Stomach smooth muscle (tissue), 2 donors: ENCODE measurements at regions not wholly inside any gene's neighbourhood (a gene's known extent, or its start where the extent isn't known, plus 50 kb on each side); places are given as distances from the start of the nearest gene placed in this dataset.
"Not testable (repeated sequence)": the region's sequence is repeated elsewhere in the genome, so short reads cannot be mapped to it uniquely, and the experiment has no call there.

Experiments
- H3K27ac ChIP-seq: one replicate; pipeline ENCODE4 v1.7.0; 2013; ENCODE audit warnings: mild to moderate bottlenecking, low read length, inconsistent platforms
- H3K27me3 ChIP-seq, 2 donors: one replicate each; pipeline ENCODE4 v1.7.0; 2013; ENCODE audit warnings: low read length in 2 of 2; ENCODE audit not compliant: insufficient read depth in 2 of 2, control insufficient read depth in 1 of 2
- H3K36me3 ChIP-seq, 2 donors: one replicate each; pipeline ENCODE4 v1.7.0; 2013; ENCODE audit warnings: low read length in 2 of 2; ENCODE audit not compliant: control insufficient read depth in 2 of 2, insufficient read depth in 2 of 2
- H3K4me1 ChIP-seq: one replicate; pipeline ENCODE4 v1.7.0; 2013; ENCODE audit warnings: low read length; ENCODE audit not compliant: control insufficient read depth, insufficient read depth
- H3K4me3 ChIP-seq, 2 donors: one replicate each; pipeline ENCODE4 v1.7.0; 2013; ENCODE audit warnings: low read length in 2 of 2
- H3K9ac ChIP-seq, 2 donors: one replicate each; pipeline ENCODE4 v1.7.0; 2013; ENCODE audit warnings: low read length in 2 of 2, mild to moderate bottlenecking in 1 of 2
- H3K9me3 ChIP-seq, 2 donors: one replicate each; pipeline ENCODE4 v1.7.0; 2013; ENCODE audit warnings: low read length in 2 of 2; ENCODE audit not compliant: control insufficient read depth in 2 of 2
- donor health status: healthy.
- donor health status: Pancreatic carcinoma.

- not testable (repeated sequence) for H3K9me3 ChIP-seq, H3K4me1 ChIP-seq, H3K36me3 ChIP-seq, H3K4me3 ChIP-seq, H3K27ac ChIP-seq, H3K9ac ChIP-seq, H3K27me3 ChIP-seq
Observed at GRCh38 chr2:132068407-132068806, 93.3 kb downstream of the ANKRD30BL start.

- not testable (repeated sequence) for H3K4me3 ChIP-seq, H3K9ac ChIP-seq, H3K27me3 ChIP-seq, H3K9me3 ChIP-seq, H3K27ac ChIP-seq, H3K4me1 ChIP-seq, H3K36me3 ChIP-seq
Observed at GRCh38 chr2:132065391-132065790, 96.4 kb downstream of the ANKRD30BL start.

- not testable (repeated sequence) for H3K27me3 ChIP-seq, H3K27ac ChIP-seq, H3K4me3 ChIP-seq, H3K9me3 ChIP-seq, H3K9ac ChIP-seq, H3K36me3 ChIP-seq, H3K4me1 ChIP-seq
Observed at GRCh38 chr2:132039609-132040236, 122.0 kb downstream of the ANKRD30BL start.

- H3K4me3 ChIP-seq: peak overlapping the region; percentile 44 to 69
- H3K4me1 ChIP-seq, H3K9me3 ChIP-seq, H3K27me3 ChIP-seq, H3K36me3 ChIP-seq: not testable (repeated sequence)
- peak overlapping the region in 1 of 2 donors; percentile 46 for H3K9ac ChIP-seq
- H3K27ac ChIP-seq: peak overlapping the region; percentile 60
Observed at GRCh38 chr2:132038883-132039235, 122.9 kb downstream of the ANKRD30BL start.

- Histone ChIP-seq H3K36me3 (no peaks in the 10 kb centered on the region), H3K4me1 (no peaks in the 10 kb centered on the region), H3K27me3 (no peaks in the 10 kb centered on the region), H3K27ac (peak overlapping the region; percentile 60), H3K4me3 (peak overlapping the region; percentile 44 to 69), H3K9me3 (no peaks in the 10 kb centered on the region), H3K9ac (peak overlapping the region in 1 of 2 donors; percentile 46)
Observed at GRCh38 chr2:132038179-132038882, 123.4 kb downstream of the ANKRD30BL start.

- Histone ChIP-seq H3K4me3 (peak overlapping the region; percentile 69 to 71), H3K36me3 (no peaks in the 10 kb centered on the region), H3K4me1 (no peaks in the 10 kb centered on the region), H3K9ac (peak overlapping the region in 1 of 2 donors; percentile 63), H3K9me3 (no peaks in the 10 kb centered on the region), H3K27me3 (no peaks in the 10 kb centered on the region), H3K27ac (peak overlapping the region; percentile 60)
Observed at GRCh38 chr2:132037527-132038178, 124.1 kb downstream of the ANKRD30BL start.

- no peak overlapping the region for H3K27ac ChIP-seq
- no peaks in the 10 kb centered on the region for H3K36me3 ChIP-seq
- no peak overlapping the region for H3K4me3 ChIP-seq
- H3K9me3 ChIP-seq: no peaks in the 10 kb centered on the region
- no peaks in the 10 kb centered on the region for H3K27me3 ChIP-seq
- H3K4me1 ChIP-seq: no peaks in the 10 kb centered on the region
- no peak overlapping the region for H3K9ac ChIP-seq
Observed at GRCh38 chr2:132034646-132035045, 127.1 kb downstream of the ANKRD30BL start.

GRCh38 chr2:132033949-132034348, 127.8 kb downstream of the ANKRD30BL start:
- H3K27me3 ChIP-seq: no peaks in the 10 kb centered on the region
- no peaks in the 10 kb centered on the region for H3K36me3 ChIP-seq
- H3K9me3 ChIP-seq: no peaks in the 10 kb centered on the region
- no peak overlapping the region for H3K9ac ChIP-seq
- no peak overlapping the region for H3K27ac ChIP-seq
- no peak overlapping the region for H3K4me3 ChIP-seq
- H3K4me1 ChIP-seq: no peaks in the 10 kb centered on the region

- Histone ChIP-seq H3K4me3 (no peak overlapping the region), H3K36me3 (no peaks in the 10 kb centered on the region), H3K4me1 (no peaks in the 10 kb centered on the region), H3K9me3 (no peaks in the 10 kb centered on the region), H3K9ac (no peak overlapping the region), H3K27me3 (no peaks in the 10 kb centered on the region), H3K27ac (no peak overlapping the region)
Observed at GRCh38 chr2:132033365-132033764, 128.4 kb downstream of the ANKRD30BL start.

GRCh38 chr2:132012046-132012445, 149.7 kb downstream of the ANKRD30BL start:
- not testable (repeated sequence) for H3K9ac ChIP-seq, H3K27ac ChIP-seq, H3K9me3 ChIP-seq, H3K27me3 ChIP-seq, H3K36me3 ChIP-seq, H3K4me1 ChIP-seq, H3K4me3 ChIP-seq
